Adipocyte (in vitro differentiated cells): ENCODE measurements at regions not wholly inside any gene's neighbourhood (a gene's known extent, or its start where the extent isn't known, plus 50 kb on each side); places are given as distances from the start of the nearest gene placed in this dataset.

Experiments used
- DNase-seq: peaks from one replicate; pipeline ENCODE4 v3.0.0-alpha.2; 2015; ENCODE audit warnings: low read depth
- H3K27me3 ChIP-seq: replicated peaks from 2 replicates; pipeline ENCODE4 v1.7.0; 2013; ENCODE audit warnings: mild to moderate bottlenecking, low read length, moderate library complexity; ENCODE audit not compliant: control insufficient read depth, insufficient read depth
- H3K36me3 ChIP-seq: 2 replicates; pipeline ENCODE4 v1.7.0; 2013; ENCODE audit warnings: low read length, mild to moderate bottlenecking, moderate library complexity; ENCODE audit not compliant: control insufficient read depth, insufficient read depth, severe bottlenecking
- H3K4me1 ChIP-seq: 2 replicates; pipeline ENCODE4 v1.7.0; 2013; ENCODE audit warnings: mild to moderate bottlenecking, low read length, moderate library complexity; ENCODE audit not compliant: control insufficient read depth, insufficient read depth
- H3K4me3 ChIP-seq: 2 replicates; pipeline ENCODE4 v1.7.0; 2013; ENCODE audit warnings: mild to moderate bottlenecking, low read length, moderate library complexity
- H3K9ac ChIP-seq: 2 replicates; pipeline ENCODE4 v1.7.0; 2013; ENCODE audit warnings: mild to moderate bottlenecking, low read length, moderate library complexity
- H3K9me3 ChIP-seq: 2 replicates; pipeline ENCODE4 v1.7.0; 2013; ENCODE audit warnings: mild to moderate bottlenecking, low read length, moderate library complexity; ENCODE audit not compliant: control insufficient read depth

GRCh38 chr17:6179017-6179416 lies 108.8 kb downstream of the WSCD1 start:
- H3K4me3 ChIP-seq: no peak overlapping the region
- no peaks in the 10 kb centered on the region for H3K9me3 ChIP-seq
- no peaks in the 10 kb centered on the region for H3K36me3 ChIP-seq
- no peak for DNase-seq
- H3K27me3 ChIP-seq: peaks cover 12% of the 10 kb centered on the region
- no peak overlapping the region for H3K9ac ChIP-seq
- no peaks in the 10 kb centered on the region for H3K4me1 ChIP-seq

DNA sequence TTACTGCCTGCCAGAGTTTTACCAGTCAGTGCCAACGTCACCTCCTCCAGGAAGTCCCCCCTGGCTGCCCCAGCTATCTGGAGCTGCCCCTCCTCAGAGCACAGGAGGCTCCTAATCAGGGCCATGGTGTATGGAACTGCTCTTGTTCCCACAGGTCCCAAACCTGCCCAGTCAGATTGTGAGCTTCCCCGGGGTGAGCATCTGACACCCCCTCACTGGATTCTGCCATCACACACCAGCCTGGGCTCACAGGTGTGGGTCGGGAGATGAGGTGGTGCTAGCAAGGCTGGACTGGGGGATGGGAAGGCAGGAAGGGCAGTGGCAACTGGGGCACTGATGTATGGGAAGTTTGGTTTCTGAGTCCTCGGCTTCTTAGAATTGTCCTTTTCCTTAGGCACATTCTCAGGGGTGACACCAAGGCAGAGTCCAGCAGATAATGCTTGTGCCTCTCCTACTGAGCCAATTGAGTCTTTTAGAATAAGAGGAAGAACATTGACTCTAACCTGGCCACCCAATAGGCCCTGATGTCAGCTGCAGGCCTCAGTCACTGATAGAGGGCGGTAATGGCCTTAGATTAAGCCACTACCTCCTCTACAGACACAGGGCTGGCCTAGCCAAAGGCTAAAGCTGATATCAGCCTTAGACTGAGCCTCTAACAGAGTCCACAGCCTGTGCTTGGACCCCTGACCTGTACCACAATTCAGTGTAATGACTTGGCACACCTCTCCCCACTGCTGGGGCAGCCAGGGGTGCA lies 107.9 kb downstream of the WSCD1 start:
- Histone ChIP-seq H3K9ac (no peak overlapping the region), H3K9me3 (no peaks in the 10 kb centered on the region), H3K4me1 (no peaks in the 10 kb centered on the region), H3K4me3 (no peak overlapping the region), H3K27me3 (peaks cover 13% of the 10 kb centered on the region), H3K36me3 (no peaks in the 10 kb centered on the region)
- DNase-seq: no peak
